Neural progenitor cell (in vitro differentiated cells): ENCODE measurements at regions not wholly inside any gene's neighbourhood (a gene's known extent, or its start where the extent isn't known, plus 50 kb on each side); places are given as distances from the start of the nearest gene placed in this dataset.

ENCODE experiments used
- DNase-seq: peaks from one replicate; pipeline ENCODE4 v3.0.0-alpha.2; 2016; ENCODE audit warnings: low spot score
- H2AFZ ChIP-seq: fragments of 200-600 bp; sonication (generic); replicated peaks from 2 replicates; pipeline ENCODE4 v1.6.1; 2016; ENCODE audit warnings: antibody characterized with exemption
- H3F3A ChIP-seq: fragments of 200-600 bp; sonication (generic); 2 replicates; pipeline ENCODE4 v1.6.1; 2016; ENCODE audit warnings: antibody characterized with exemption, low read depth
- H3K27ac ChIP-seq: fragments of 200-600 bp; sonication (generic); 2 replicates; pipeline ENCODE4 v1.5.1; 2016; ENCODE audit warnings: mild to moderate bottlenecking
- H3K27me3 ChIP-seq: fragments of 200-600 bp; sonication (generic); 2 replicates; pipeline ENCODE4 v1.6.1; 2016; ENCODE audit warnings: mild to moderate bottlenecking, moderate library complexity
- H3K36me3 ChIP-seq: fragments of 200-600 bp; sonication (generic); 2 replicates; pipeline ENCODE4 v1.5.1; 2016
- H3K4me1 ChIP-seq: fragments of 200-600 bp; sonication (generic); 2 replicates; pipeline ENCODE4 v1.6.1; 2016; ENCODE audit warnings: mixed run types
- H3K4me2 ChIP-seq: fragments of 200-600 bp; sonication (generic); 2 replicates; pipeline ENCODE4 v1.6.1; 2016
- H3K4me3 ChIP-seq: fragments of 200-600 bp; sonication (generic); 2 replicates; pipeline ENCODE4 v1.5.1; 2016
- H3K79me2 ChIP-seq: fragments of 200-600 bp; sonication (generic); 2 replicates; pipeline ENCODE4 v1.6.1; 2016; ENCODE audit warnings: low read depth
- H3K9ac ChIP-seq: fragments of 200-600 bp; sonication (generic); 2 replicates; pipeline ENCODE4 v1.6.1; 2016
- H3K9me3 ChIP-seq: fragments of 200-600 bp; sonication (generic); 2 replicates; pipeline ENCODE4 v1.5.1; 2016; ENCODE audit warnings: low read depth
- H4K20me1 ChIP-seq: fragments of 200-600 bp; sonication (generic); 2 replicates; pipeline ENCODE4 v1.6.1; 2016; ENCODE audit warnings: low read depth
- H3K27ac Mint-ChIP-seq: 3 replicates; pipeline ENCODE4 v1.8.0; 2021; ENCODE audit warnings: mixed read lengths
- H3K27me3 Mint-ChIP-seq: 2 replicates; pipeline ENCODE4 v1.8.0; 2022; ENCODE audit warnings: low read depth, mild to moderate bottlenecking, inconsistent platforms, moderate library complexity, mixed read lengths; ENCODE audit not compliant: insufficient read depth
- H3K36me3 Mint-ChIP-seq: 3 replicates; pipeline ENCODE4 v1.8.0; 2021; ENCODE audit warnings: mixed read lengths
- H3K4me1 Mint-ChIP-seq: 3 replicates; pipeline ENCODE4 v1.8.0; 2021; ENCODE audit warnings: mixed read lengths
- H3K4me3 Mint-ChIP-seq: 3 replicates; pipeline ENCODE4 v1.8.0; 2021; ENCODE audit warnings: mild to moderate bottlenecking, moderate library complexity, mixed read lengths
- H3K9me3 Mint-ChIP-seq: 3 replicates; pipeline ENCODE4 v1.8.0; 2020; ENCODE audit warnings: mixed read lengths
- CTCF ChIP-seq: fragments of 200-600 bp; sonication (generic); IDR thresholded peaks from 2 replicates; pipeline ENCODE4 v1.5.1; 2017; ENCODE audit warnings: antibody characterized with exemption, mild to moderate bottlenecking
- EZH2 ChIP-seq: fragments of 200-600 bp; sonication (generic); IDR thresholded peaks from 2 replicates; pipeline ENCODE4 v1.6.1; 2017; ENCODE audit warnings: antibody characterized with exemption, mild to moderate bottlenecking, moderate library complexity
- EZH2phosphoT487 ChIP-seq: fragments of 200-600 bp; sonication (generic); IDR thresholded peaks from 2 replicates; pipeline ENCODE4 v1.6.1; 2017; ENCODE audit warnings: antibody characterized with exemption

- H3K27me3 ChIP-seq, result no peaks in the 10 kb centered on the region
- no peaks in the 10 kb centered on the region for H3F3A ChIP-seq
- H3K36me3 ChIP-seq, result no peaks in the 10 kb centered on the region
- H3K79me2 ChIP-seq, result no peaks in the 10 kb centered on the region
- Mint-ChIP-seq H3K4me1 (peaks cover 29% of the 10 kb centered on the region), H3K9me3 (no peaks in the 10 kb centered on the region), H3K36me3 (no peaks in the 10 kb centered on the region), H3K4me3 (no peak overlapping the region), H3K27ac (peak overlapping the region; percentile 50), H3K27me3 (peaks cover 2% of the 10 kb centered on the region)
- H3K4me3 ChIP-seq, result no peak overlapping the region
- H2AFZ ChIP-seq, result no peak overlapping the region
- no peak overlapping the region for H3K4me2 ChIP-seq
- H3K27ac ChIP-seq, result no peak overlapping the region
- H3K9me3 ChIP-seq, result no peaks in the 10 kb centered on the region
- TF ChIP-seq EZH2 (no peak), EZH2phosphoT487 (no peak), CTCF (no peak)
- no peaks in the 10 kb centered on the region for H4K20me1 ChIP-seq
- peaks cover 23% of the 10 kb centered on the region for H3K4me1 ChIP-seq
- DNase-seq, result peak; percentile 24
- no peak overlapping the region for H3K9ac ChIP-seq
Measured at GRCh38 chr1:81158592-81158991, 642.1 kb upstream of the ADGRL2 start.

- DNase-seq, result no peak
- Histone ChIP-seq H3K9me3 (no peaks in the 10 kb centered on the region), H3K4me2 (no peak overlapping the region), H3K9ac (no peak overlapping the region), H3K36me3 (no peaks in the 10 kb centered on the region), H2AFZ (no peak overlapping the region), H3K79me2 (no peaks in the 10 kb centered on the region), H3K4me1 (peaks cover 23% of the 10 kb centered on the region), H4K20me1 (no peaks in the 10 kb centered on the region), H3F3A (no peaks in the 10 kb centered on the region), H3K27me3 (no peaks in the 10 kb centered on the region), H3K27ac (no peak overlapping the region), H3K4me3 (no peak overlapping the region)
- TF ChIP-seq EZH2 (no peak), CTCF (no peak), EZH2phosphoT487 (no peak)
- H3K4me1 Mint-ChIP-seq, result peaks cover 29% of the 10 kb centered on the region
- H3K27me3 Mint-ChIP-seq, result peaks cover 2% of the 10 kb centered on the region
- H3K4me3 Mint-ChIP-seq, result no peak overlapping the region
- no peaks in the 10 kb centered on the region for H3K9me3 Mint-ChIP-seq
- no peaks in the 10 kb centered on the region for H3K36me3 Mint-ChIP-seq
- H3K27ac Mint-ChIP-seq, result no peak overlapping the region
Measured at GRCh38 chr1:81157686-81158085, 643.0 kb upstream of the ADGRL2 start.

GRCh38 chr1:81156887-81157286 is 643.8 kb upstream of the ADGRL2 start:
- Mint-ChIP-seq H3K27ac (no peak overlapping the region), H3K9me3 (no peaks in the 10 kb centered on the region), H3K4me1 (peaks cover 29% of the 10 kb centered on the region), H3K4me3 (no peak overlapping the region), H3K27me3 (peaks cover 2% of the 10 kb centered on the region), H3K36me3 (no peaks in the 10 kb centered on the region)
- Histone ChIP-seq H3K4me3 (no peak overlapping the region), H2AFZ (no peak overlapping the region), H3K36me3 (no peaks in the 10 kb centered on the region), H3K27ac (no peak overlapping the region), H4K20me1 (no peaks in the 10 kb centered on the region), H3K4me2 (peak overlapping the region; percentile 23), H3F3A (no peaks in the 10 kb centered on the region), H3K9ac (no peak overlapping the region), H3K79me2 (no peaks in the 10 kb centered on the region), H3K4me1 (peaks cover 23% of the 10 kb centered on the region), H3K27me3 (no peaks in the 10 kb centered on the region), H3K9me3 (no peaks in the 10 kb centered on the region)
- DNase-seq, result no peak
- TF ChIP-seq EZH2phosphoT487, result no peak
- TF ChIP-seq CTCF, result no peak
- no peak for TF ChIP-seq EZH2

GRCh38 chr1:81155131-81155530 is 645.6 kb upstream of the ADGRL2 start:
- no peak overlapping the region for H3K4me2 ChIP-seq
- H3K27ac Mint-ChIP-seq, result no peak overlapping the region
- no peak for DNase-seq
- H3K4me1 ChIP-seq, result peaks cover 23% of the 10 kb centered on the region
- TF ChIP-seq EZH2 (no peak), CTCF (no peak), EZH2phosphoT487 (no peak)
- H3K4me1 Mint-ChIP-seq, result peaks cover 29% of the 10 kb centered on the region
- H3K9ac ChIP-seq, result no peak overlapping the region
- no peaks in the 10 kb centered on the region for H3K36me3 ChIP-seq
- H3K9me3 ChIP-seq, result no peaks in the 10 kb centered on the region
- no peaks in the 10 kb centered on the region for H3K79me2 ChIP-seq
- H3K4me3 ChIP-seq, result no peak overlapping the region
- H3K36me3 Mint-ChIP-seq, result no peaks in the 10 kb centered on the region
- no peaks in the 10 kb centered on the region for H3F3A ChIP-seq
- no peaks in the 10 kb centered on the region for H3K27me3 ChIP-seq
- H2AFZ ChIP-seq, result no peak overlapping the region
- no peaks in the 10 kb centered on the region for H3K9me3 Mint-ChIP-seq
- no peaks in the 10 kb centered on the region for H4K20me1 ChIP-seq
- peaks cover 2% of the 10 kb centered on the region for H3K27me3 Mint-ChIP-seq
- H3K27ac ChIP-seq, result no peak overlapping the region
- H3K4me3 Mint-ChIP-seq, result no peak overlapping the region
